A673 (cell line): ENCODE measurements at regions not wholly inside any gene's neighbourhood (a gene's known extent, or its start where the extent isn't known, plus 50 kb on each side); places are given as distances from the start of the nearest gene placed in this dataset.
A peak's percentile ranks its signal among the peaks of the same experiment; 100 is the strongest.

ENCODE experiments used
- BruUV-seq: library from RNA; stranded (reverse); fragments of 400-500 nt; replicated peaks from 2 replicates; lab custom pipeline; 2021; lab: Mats Ljungman, UMichigan
- CTCF ChIA-PET: fragments of 300-600 bp; sonication (Branson Sonifier 250); formaldehyde crosslinking; loops from one replicate; lab custom pipeline; 2022; ENCODE audit warnings: antibody characterized with exemption; lab: Charles Lee
- POLR2A ChIA-PET: fragments of 300-600 bp; sonication (Branson Sonifier 250); formaldehyde crosslinking; loops from one replicate; lab custom pipeline; 2022; ENCODE audit warnings: antibody characterized with exemption; ENCODE audit not compliant: low non-redundant PET; lab: Charles Lee
- DNase-seq: peaks from one replicate; pipeline ENCODE4 v3.0.0-alpha.2; 2015; ENCODE audit warnings: low spot score
- H3K27ac ChIP-seq: fragments of 200-600 bp; sonication (generic); 2 replicates; pipeline ENCODE4 v1.5.1; 2016; ENCODE audit warnings: mixed run types, low read depth, mild to moderate bottlenecking, mixed read lengths, antibody characterized with exemption, low read length; ENCODE audit not compliant: poor library complexity, severe bottlenecking
- H3K27me3 ChIP-seq: fragments of 200-600 bp; sonication (generic); replicated peaks from 2 replicates; pipeline ENCODE4 v1.6.1; 2017; ENCODE audit warnings: mixed run types, low read depth, mild to moderate bottlenecking, mixed read lengths, antibody characterized with exemption, low read length; ENCODE audit not compliant: insufficient read depth, poor library complexity
- H3K36me3 ChIP-seq: fragments of 200-600 bp; sonication (generic); 2 replicates; pipeline ENCODE4 v1.6.1; 2016; ENCODE audit warnings: mixed run types, mild to moderate bottlenecking, mixed read lengths, antibody characterized with exemption, low read length; ENCODE audit not compliant: insufficient read depth, poor library complexity, severe bottlenecking
- H3K4me1 ChIP-seq: fragments of 200-600 bp; sonication (generic); 2 replicates; pipeline ENCODE4 v1.6.1; 2017; ENCODE audit warnings: mixed run types, mild to moderate bottlenecking, mixed read lengths, antibody characterized with exemption, low read length; ENCODE audit not compliant: insufficient read depth, poor library complexity, severe bottlenecking
- H3K4me3 ChIP-seq: fragments of 200-600 bp; sonication (generic); 2 replicates; pipeline ENCODE4 v1.5.1; 2016; ENCODE audit warnings: low read depth, mixed run types, mild to moderate bottlenecking, mixed read lengths, low read length; ENCODE audit not compliant: poor library complexity, severe bottlenecking
- H3K9me3 ChIP-seq: fragments of 200-600 bp; sonication (generic); 2 replicates; pipeline ENCODE4 v1.6.1; 2016; ENCODE audit warnings: mixed run types, low read depth, mild to moderate bottlenecking, mixed read lengths, antibody characterized with exemption, low read length; ENCODE audit not compliant: poor library complexity, severe bottlenecking
- CTCF ChIP-seq: fragments of 300-800, 200-600 bp; sonication (generic); conservative IDR thresholded peaks from 2 replicates; pipeline ENCODE4 v1.5.1; 2017; ENCODE audit warnings: low read depth, mild to moderate bottlenecking, antibody characterized with exemption, low read length, moderate library complexity, mixed read lengths
- EZH2 ChIP-seq: fragments of 200-600 bp; sonication (generic); IDR thresholded peaks from 2 replicates; pipeline ENCODE4 v1.6.1; 2017; ENCODE audit warnings: borderline replicate concordance, low read depth, mild to moderate bottlenecking, mixed read lengths, antibody characterized with exemption, low read length; ENCODE audit not compliant: poor library complexity, severe bottlenecking
- intact Hi-C: fragments of 100-400 bp; cut with micrococcal nuclease; formaldehyde crosslinking; loops from one replicate; pipeline ENCODE4 v1.10.0; 2022; ENCODE audit not compliant: unreplicated experiment

DNA sequence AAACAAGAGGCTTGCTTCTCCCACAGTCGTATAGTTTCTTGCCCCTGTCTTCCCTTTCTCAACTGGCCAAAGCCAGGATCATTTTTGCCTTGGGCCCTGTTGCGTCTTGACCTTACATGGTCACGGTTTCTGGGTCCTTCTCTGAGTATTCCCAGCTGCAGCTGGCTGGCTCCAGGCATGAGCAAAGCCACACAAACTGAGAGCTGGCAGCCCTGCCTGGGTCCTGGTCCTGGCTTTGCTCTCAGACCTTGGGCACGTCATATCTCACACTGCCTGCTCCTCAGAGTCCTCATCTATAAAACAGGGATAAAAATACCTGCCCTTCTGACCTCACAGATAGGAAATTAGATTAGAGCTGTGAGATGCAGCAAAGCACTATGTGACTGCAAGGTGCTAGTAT lies 277.6 kb downstream of the CBLN1 start:
- H3K4me1 ChIP-seq: no peaks in the 10 kb centered on the region
- TF ChIP-seq CTCF (no peak), EZH2 (no peak)
- H3K27me3 ChIP-seq: peaks cover 13% of the 10 kb centered on the region
- ChIA-PET CTCF (no interaction called here), POLR2A (no interaction called here)
- intact Hi-C loops: no loop called here
- BruUV-seq: no TSS peak
- H3K36me3 ChIP-seq: no peaks in the 10 kb centered on the region
- no peak overlapping the region for H3K27ac ChIP-seq
- no peaks in the 10 kb centered on the region for H3K9me3 ChIP-seq
- DNase-seq: no peak
- H3K4me3 ChIP-seq: no peak overlapping the region

GRCh38 chr16:49003022-49003421 lies 278.6 kb downstream of the CBLN1 start:
- BruUV-seq: no TSS peak
- ChIA-PET POLR2A (no interaction called here), CTCF (no interaction called here)
- no peak for TF ChIP-seq EZH2
- TF ChIP-seq CTCF: no peak
- Histone ChIP-seq H3K27ac (no peak overlapping the region), H3K4me1 (no peaks in the 10 kb centered on the region), H3K27me3 (peaks cover 13% of the 10 kb centered on the region), H3K9me3 (no peaks in the 10 kb centered on the region), H3K4me3 (no peak overlapping the region), H3K36me3 (no peaks in the 10 kb centered on the region)
- DNase-seq: no peak
- intact Hi-C loops: no loop called here

DNA sequence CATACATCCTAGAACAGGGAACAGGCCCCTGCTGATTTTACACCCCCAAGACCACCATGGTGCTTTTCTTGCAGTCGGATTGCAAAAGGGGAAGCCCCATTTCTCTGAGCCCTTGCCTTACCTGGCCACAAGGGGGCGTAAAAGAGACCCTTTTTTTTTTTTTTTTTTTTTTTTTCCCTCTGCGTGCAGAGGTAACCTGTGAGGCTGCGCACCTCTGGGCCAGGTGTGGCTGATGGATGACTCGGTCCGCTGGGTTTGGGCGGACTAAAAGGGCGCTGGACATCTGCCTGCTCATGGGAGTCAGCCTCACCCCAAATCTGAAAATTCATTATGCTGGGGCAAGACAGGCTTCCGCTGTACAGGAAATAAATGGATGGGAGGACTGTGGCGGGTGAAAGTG lies 281.0 kb downstream of the CBLN1 start:
- intact Hi-C loops: no loop called here
- H3K36me3 ChIP-seq: no peaks in the 10 kb centered on the region
- no peak for TF ChIP-seq EZH2
- peak; percentile 65 for TF ChIP-seq CTCF
- no TSS peak for BruUV-seq
- no peaks in the 10 kb centered on the region for H3K4me1 ChIP-seq
- H3K27me3 ChIP-seq: peaks cover 29% of the 10 kb centered on the region
- no peaks in the 10 kb centered on the region for H3K9me3 ChIP-seq
- no peak overlapping the region for H3K4me3 ChIP-seq
- DNase-seq: no peak
- ChIA-PET POLR2A (no interaction called here), CTCF (no interaction called here)
- no peak overlapping the region for H3K27ac ChIP-seq
